Left forelimb (tissue), 1 donor: ENCODE measurements at regions not wholly inside any gene's neighbourhood (a gene's known extent, or its start where the extent isn't known, plus 50 kb on each side); places are given as distances from the start of the nearest gene placed in this dataset.
"Not testable (repeated sequence)": the region's sequence is repeated elsewhere in the genome, so short reads cannot be mapped to it uniquely, and the experiment has no call there.

Source experiments
- DNase-seq: peaks from one replicate; pipeline ENCODE4 v3.0.0-alpha.2; 2018; ENCODE audit warnings: low spot score

- no peak for DNase-seq
These were observed 279.8 kb downstream of the IKZF2 start for GRCh38 chr2:212871597-212871996.

DNA sequence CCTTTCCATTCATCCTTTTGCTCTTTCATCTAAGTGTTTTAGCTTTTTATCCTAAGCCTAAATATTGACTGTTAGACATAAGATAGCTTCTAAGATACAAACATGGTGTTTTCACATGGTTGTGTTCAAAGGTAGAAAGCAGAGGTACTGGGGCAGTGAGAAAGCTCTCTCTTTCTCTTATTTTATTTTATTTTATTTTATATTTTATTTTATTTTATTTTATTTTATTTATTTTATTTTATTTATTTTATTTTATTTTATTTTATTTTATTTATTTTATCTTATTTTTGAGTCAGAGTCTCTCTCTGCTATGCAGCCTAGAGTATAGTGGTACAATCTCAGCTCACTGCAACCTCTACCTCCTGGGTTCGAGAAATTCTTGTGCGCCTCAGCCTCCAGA lies 287.2 kb downstream of the IKZF2 start:
- DNase-seq = no peak

DNA sequence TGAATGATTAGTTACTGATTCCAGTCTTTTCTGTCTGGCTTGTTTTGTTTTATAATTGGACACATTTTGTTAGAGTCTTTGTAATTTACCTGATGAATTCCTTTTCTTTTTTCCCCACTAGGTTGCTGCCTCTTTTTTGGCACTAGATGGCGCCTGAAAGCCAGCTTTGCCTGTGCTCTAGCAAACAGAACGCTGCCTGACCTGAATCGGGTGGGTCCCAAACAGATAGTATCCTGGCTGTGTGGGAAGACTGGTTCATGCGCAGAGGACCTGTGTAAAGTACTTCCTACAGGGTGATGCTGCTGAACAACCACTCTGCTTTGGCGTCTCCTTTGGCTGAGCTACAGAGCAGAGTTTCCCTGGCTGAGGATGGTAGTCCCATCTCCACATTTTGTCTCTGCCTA lies 288.2 kb downstream of the IKZF2 start:
- no peak for DNase-seq

DNA sequence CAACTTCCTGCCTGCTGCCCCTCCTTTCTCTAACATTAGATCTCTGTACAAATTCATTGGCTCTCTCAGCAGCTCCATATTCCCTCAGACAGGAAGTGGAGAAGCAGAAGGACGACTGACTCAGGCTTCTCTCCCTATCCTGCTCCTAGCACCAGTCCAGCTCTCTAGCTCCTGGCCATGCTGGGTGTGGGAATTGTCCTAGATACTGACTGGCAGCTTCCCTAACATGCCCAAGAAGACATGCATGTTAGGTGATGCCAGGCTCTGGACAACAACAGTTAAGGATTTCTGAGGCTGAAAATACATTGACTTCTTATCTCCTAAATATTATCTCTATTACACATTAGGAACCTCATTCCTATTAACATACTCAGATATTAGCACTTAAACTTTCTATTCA lies 292.9 kb downstream of the IKZF2 start:
- DNase-seq = no peak

- no peak for DNase-seq
These were observed 296.6 kb downstream of the IKZF2 start for GRCh38 chr2:212854771-212855170.

DNA sequence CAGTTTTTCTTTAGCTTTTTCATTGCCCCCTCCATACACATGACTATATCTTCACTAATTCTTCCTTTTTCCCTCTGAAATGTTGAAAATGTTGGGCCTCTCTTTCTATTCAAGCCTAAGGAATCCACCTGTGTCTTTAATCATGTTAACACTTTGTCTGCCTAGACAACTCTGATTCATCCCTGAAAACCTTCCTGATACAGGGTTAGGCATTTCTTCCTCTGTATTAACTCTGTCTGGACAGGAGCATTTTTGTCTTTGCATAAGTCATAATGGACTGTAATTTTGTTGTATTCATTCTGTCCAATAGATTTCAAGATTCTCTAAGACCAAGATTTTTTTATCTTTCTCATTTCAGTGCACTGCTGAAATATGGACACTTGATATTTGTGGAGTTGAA lies 297.3 kb downstream of the IKZF2 start:
- DNase-seq = no peak

DNA sequence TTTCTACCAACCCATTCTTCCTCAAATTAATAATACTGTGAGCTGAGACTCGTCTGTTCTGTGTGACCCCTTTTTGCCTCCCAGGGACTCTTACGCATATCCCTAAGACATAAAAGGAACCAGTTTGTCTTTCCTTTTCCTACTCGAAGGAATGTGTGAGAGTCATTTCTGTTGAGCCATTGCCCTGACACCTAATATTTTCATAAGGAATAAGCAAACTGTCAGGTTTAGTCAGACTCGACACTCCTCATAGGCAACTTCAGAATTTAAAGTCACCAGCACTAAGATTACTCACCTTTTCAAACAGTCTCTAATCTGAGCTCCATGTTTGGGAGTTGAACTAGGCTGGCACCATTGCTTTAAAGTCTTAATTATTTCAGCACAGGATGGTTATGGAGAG lies 305.5 kb downstream of the IKZF2 start:
- no peak for DNase-seq

- DNase-seq = no peak
These were observed 305.0 kb upstream of the ERBB4 start for GRCh38 chr2:212843409-212844199.

GRCh38 chr2:212842544-212843185 lies 304.1 kb upstream of the ERBB4 start:
- no peak for DNase-seq

DNA sequence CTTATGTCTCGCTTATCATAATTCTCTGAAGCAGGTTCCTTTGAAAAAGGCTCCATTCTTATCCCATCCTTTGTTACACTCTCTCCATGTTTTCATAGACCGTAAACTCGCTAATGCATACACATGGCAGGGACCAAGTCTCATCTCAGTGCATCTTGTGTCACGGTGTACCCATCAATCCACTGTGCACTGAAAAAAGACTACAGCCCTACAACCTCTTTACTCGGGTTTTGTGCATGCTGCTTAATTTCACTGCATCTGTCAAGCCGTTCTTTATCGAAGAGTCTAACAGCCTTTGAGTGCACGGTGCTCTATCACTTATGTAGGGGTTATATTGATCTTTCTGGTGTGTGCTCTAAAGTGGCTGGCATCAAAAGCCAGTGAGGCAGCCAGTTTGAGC lies 302.9 kb upstream of the ERBB4 start:
- no peak for DNase-seq

GRCh38 chr2:212832211-212833195 lies 293.9 kb upstream of the ERBB4 start:
- DNase-seq = no peak

- DNase-seq = no peak
These were observed 293.1 kb upstream of the ERBB4 start for GRCh38 chr2:212831671-212832199.

DNA sequence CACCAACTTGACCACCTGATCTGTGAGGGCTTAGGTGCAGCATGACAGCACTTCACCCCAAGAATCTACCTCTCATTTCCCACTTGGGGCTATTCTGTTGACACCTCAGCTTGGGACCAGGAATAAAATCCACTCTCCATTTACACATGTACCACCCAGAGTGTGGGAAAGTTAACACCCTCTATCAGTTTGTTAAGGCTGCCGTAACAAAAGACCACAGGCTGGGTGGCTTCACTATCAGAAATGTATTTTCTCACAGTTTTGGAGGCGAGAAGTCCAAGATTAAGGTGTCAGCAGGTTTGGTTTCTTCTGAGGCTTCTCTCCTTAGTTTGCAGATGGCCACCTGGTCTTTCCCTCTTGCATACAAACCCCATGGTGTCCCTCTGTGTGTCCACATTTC lies 277.7 kb upstream of the ERBB4 start:
- no peak for DNase-seq

- no peak for DNase-seq
These were observed 276.9 kb upstream of the ERBB4 start for GRCh38 chr2:212815453-212815852.

DNA sequence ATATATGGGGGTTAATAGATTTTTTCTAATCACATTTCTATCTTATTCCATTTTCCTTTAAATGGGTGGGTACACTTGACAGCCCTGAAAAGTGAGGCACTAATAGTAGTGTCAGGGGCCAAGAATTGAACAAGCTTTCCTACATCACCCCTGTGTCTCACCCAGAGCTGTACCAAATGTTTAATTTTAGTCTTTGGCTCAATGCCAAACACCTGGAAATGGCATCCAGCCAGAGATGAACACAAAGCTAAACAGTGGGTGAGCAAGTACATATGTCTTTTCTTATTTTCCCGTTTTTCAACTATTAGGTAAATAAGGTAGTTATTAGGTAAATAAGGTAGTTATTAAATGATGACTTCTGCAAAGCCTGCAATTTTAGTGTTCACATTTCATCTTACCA lies 276.3 kb upstream of the ERBB4 start:
- DNase-seq = no peak

DNA sequence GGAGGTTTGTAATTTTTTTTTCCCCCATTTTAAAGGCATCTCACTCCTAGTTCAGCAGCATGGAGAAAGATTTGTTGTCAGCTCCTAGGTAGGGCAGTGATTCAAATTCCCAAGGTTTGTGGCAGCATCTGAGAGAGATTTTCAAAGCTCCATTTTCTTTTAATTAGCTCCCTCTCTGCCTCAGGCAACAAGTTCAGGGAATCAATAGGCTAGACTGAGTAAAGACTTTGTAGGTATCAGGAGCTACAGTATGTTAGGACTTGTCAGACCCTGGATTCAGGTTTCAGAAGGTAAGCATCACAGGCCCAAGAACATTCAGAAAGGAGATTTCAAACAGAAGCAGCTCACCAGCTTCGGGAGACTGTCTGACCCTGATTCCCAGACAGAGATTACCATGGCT lies 273.3 kb upstream of the ERBB4 start:
- no peak for DNase-seq

GRCh38 chr2:212811036-212811805 lies 272.6 kb upstream of the ERBB4 start:
- DNase-seq = no peak

DNA sequence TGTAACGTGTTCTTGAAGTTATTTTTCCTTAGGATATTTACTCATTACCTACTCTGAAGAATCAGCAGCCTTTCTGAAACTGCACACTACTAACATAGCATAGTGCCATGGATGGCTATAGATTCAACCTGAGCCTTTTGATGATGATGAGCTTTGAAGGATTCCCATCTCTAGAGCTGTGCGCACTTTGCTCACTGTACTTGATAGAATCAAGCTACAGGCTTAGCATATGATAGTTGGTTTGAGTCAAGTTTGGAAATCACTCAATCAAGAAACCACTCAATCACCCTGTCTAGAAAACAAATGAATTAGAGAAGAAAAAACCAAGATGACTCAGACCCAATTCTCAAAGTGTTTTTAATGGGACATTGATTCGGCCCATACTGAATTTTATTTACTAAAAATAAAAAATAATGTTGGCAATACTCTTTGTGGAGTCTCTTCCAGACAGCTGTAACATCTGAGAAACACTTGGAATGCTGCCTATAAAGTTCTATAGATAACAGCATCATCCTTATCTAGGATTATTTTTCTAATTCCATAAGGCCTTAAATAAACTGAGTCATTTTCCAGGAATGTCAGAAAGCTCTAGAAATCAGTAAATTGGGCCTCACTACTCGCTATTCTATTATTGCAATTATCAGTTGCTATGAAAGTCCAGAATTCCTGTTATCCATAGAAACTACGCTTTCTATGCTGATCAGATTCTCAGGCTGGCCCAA lies 259.0 kb upstream of the ERBB4 start:
- DNase-seq = no peak

GRCh38 chr2:212794471-212794870 lies 255.9 kb upstream of the ERBB4 start:
- no peak for DNase-seq

DNA sequence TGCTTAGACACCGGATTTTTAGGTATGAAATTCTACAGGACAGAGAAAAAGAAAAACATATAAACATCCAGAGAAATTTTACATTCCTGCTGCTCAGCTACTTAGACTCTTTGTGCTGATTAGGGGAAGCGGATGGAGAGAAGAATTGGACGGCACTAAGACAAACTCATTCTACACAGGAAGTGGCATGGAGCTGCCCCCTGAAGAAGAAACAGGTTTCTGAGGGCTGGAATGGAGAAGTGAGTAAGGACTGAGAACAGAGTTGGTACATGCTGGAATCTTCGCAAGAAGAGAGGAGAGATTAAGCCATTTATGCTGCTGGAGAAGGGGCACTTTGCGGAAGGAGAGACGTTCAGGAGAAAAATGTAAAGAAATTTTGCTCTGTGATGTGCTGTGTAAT lies 253.0 kb upstream of the ERBB4 start:
- DNase-seq = no peak

DNA sequence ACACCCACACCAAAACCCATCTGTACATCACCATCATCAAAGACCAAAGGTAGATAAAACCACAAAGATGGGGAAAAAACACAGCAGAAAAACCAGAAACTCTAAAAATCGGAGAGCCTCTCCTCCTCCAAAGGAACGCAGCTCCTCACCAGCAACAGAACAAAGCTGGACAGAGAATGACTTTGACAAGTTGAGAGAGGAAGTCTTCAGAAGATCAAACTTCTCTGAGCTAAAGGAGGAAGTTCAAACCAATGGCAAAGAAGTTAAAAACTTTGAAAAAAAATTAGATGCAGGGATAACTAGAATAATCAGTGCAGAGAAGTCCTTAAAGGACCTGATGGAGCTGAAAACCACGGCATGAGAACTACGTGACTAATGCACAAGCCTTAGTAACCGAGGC lies 247.5 kb upstream of the ERBB4 start:
- DNase-seq = not testable (repeated sequence)
